ENCODE measurements at regions not wholly inside any gene's neighbourhood (a gene's known extent, or its start where the extent isn't known, plus 50 kb on each side); places are given as distances from the start of the nearest gene placed in this dataset.
"Not testable (repeated sequence)": the region's sequence is repeated elsewhere in the genome, so short reads cannot be mapped to it uniquely, and the experiment has no call there.

GRCh38 chr12:4144676-4145075, 128.9 kb upstream of the CCND2 start:
- Histone ChIP-seq H3K27ac (replicated peaks) (no peak overlapping the region), H3K27me3 (ENCODE audit: low read depth) (peaks cover 16% of the 10 kb centered on the region), H3K9me3 (replicated peaks) (no peaks in the 10 kb centered on the region), H3K36me3 (no peaks in the 10 kb centered on the region), H3K4me3 (no peak overlapping the region), H3K4me1 (no peaks in the 10 kb centered on the region)
- intact Hi-C loops (cut with micrococcal nuclease) = no loop called here
- DNase-seq = no peak
- no peak for TF ChIP-seq CTCF (IDR thresholded peaks at IDR 0.05; ENCODE audit: borderline replicate concordance)

- no peak overlapping the region for H3K27ac ChIP-seq (replicated peaks)
- H3K27me3 ChIP-seq (ENCODE audit: low read depth) = peaks cover 16% of the 10 kb centered on the region
- DNase-seq = no peak
- H3K4me3 ChIP-seq = no peak overlapping the region
- TF ChIP-seq CTCF (IDR thresholded peaks at IDR 0.05; ENCODE audit: borderline replicate concordance) = no peak
- H3K9me3 ChIP-seq (replicated peaks) = no peaks in the 10 kb centered on the region
- no peaks in the 10 kb centered on the region for H3K36me3 ChIP-seq
- intact Hi-C loops (cut with micrococcal nuclease) = no loop called here
- H3K4me1 ChIP-seq = no peaks in the 10 kb centered on the region
Measured at GRCh38 chr12:4143896-4144295, 129.7 kb upstream of the CCND2 start.

GRCh38 chr12:4141348-4142270, 132.0 kb upstream of the CCND2 start:
- Histone ChIP-seq H3K4me3 (no peak overlapping the region), H3K27me3 (ENCODE audit: low read depth) (peaks cover 8% of the 10 kb centered on the region), H3K36me3 (no peaks in the 10 kb centered on the region), H3K27ac (replicated peaks) (no peak overlapping the region), H3K9me3 (replicated peaks) (no peaks in the 10 kb centered on the region), H3K4me1 (no peaks in the 10 kb centered on the region)
- no peak for TF ChIP-seq CTCF (IDR thresholded peaks at IDR 0.05; ENCODE audit: borderline replicate concordance)
- DNase-seq = no peak
- intact Hi-C loops (cut with micrococcal nuclease) = no loop called here

GRCh38 chr12:4140581-4141301, 132.8 kb upstream of the CCND2 start:
- no peaks in the 10 kb centered on the region for H3K9me3 ChIP-seq (replicated peaks)
- no peak for DNase-seq
- H3K36me3 ChIP-seq = no peaks in the 10 kb centered on the region
- H3K4me1 ChIP-seq = no peaks in the 10 kb centered on the region
- no peak for TF ChIP-seq CTCF (IDR thresholded peaks at IDR 0.05; ENCODE audit: borderline replicate concordance)
- peaks cover 11% of the 10 kb centered on the region for H3K27me3 ChIP-seq (ENCODE audit: low read depth)
- intact Hi-C loops (cut with micrococcal nuclease) = no loop called here
- no peak overlapping the region for H3K4me3 ChIP-seq
- H3K27ac ChIP-seq (replicated peaks) = peak overlapping the region; percentile 39

- no peak for TF ChIP-seq CTCF (IDR thresholded peaks at IDR 0.05; ENCODE audit: borderline replicate concordance)
- Histone ChIP-seq H3K27me3 (ENCODE audit: low read depth) (peaks cover 14% of the 10 kb centered on the region), H3K4me3 (no peak overlapping the region), H3K4me1 (no peaks in the 10 kb centered on the region), H3K36me3 (no peaks in the 10 kb centered on the region), H3K9me3 (replicated peaks) (no peaks in the 10 kb centered on the region), H3K27ac (replicated peaks) (no peak overlapping the region)
- intact Hi-C loops (cut with micrococcal nuclease) = no loop called here
- no peak for DNase-seq
Measured at GRCh38 chr12:4139191-4139590, 134.4 kb upstream of the CCND2 start.

- H3K9me3 ChIP-seq (replicated peaks); H3K4me3 ChIP-seq; H3K27ac ChIP-seq (replicated peaks); H3K36me3 ChIP-seq; intact Hi-C loops (cut with micrococcal nuclease); DNase-seq; H3K4me1 ChIP-seq: not testable (repeated sequence)
- H3K27me3 ChIP-seq (ENCODE audit: low read depth) = peaks cover 16% of the 10 kb centered on the region
Measured at GRCh38 chr12:4138532-4138931, 135.0 kb upstream of the CCND2 start.

Measured in left ventricle myocardium inferior (tissue), 1 donor.